Activated CD4-positive, alpha-beta T cell treated with anti-CD3 and anti-CD28 coated beads for 36 hours (primary cell): ENCODE measurements at regions not wholly inside any gene's neighbourhood (a gene's known extent, or its start where the extent isn't known, plus 50 kb on each side); places are given as distances from the start of the nearest gene placed in this dataset.
A peak's percentile ranks its signal among the peaks of the same experiment; 100 is the strongest.
"Not testable (repeated sequence)": the region's sequence is repeated elsewhere in the genome, so short reads cannot be mapped to it uniquely, and the experiment has no call there.

Source experiments
- ATAC-seq: fragments of 200-7000 bp; cut with Tn5 transposase; one replicate; pipeline ENCODE4 v1.10.0; 2021; ENCODE audit warnings: mild to moderate bottlenecking, moderate library complexity
- CTCF ChIA-PET: fragments of 350-600 bp; sonication (Branson Sonifier 250); formaldehyde crosslinking; loops from one replicate; lab custom pipeline; 2021; ENCODE audit warnings: antibody characterized with exemption; lab: Charles Lee
- POLR2A ChIA-PET: fragments of 350-600 bp; sonication (Branson Sonifier 250); formaldehyde crosslinking; loops from one replicate; lab custom pipeline; 2021; ENCODE audit warnings: antibody characterized with exemption, inconsistent platforms; lab: Charles Lee
- DNase-seq: peaks from one replicate; pipeline ENCODE4 v3.0.0-alpha.2; 2020
- H3K27ac Mint-ChIP-seq: one replicate; pipeline ENCODE4 v1.8.0; 2021; ENCODE audit warnings: mixed read lengths
- H3K27me3 Mint-ChIP-seq: one replicate; pipeline ENCODE4 v1.8.0; 2021; ENCODE audit warnings: mixed read lengths
- H3K36me3 Mint-ChIP-seq: one replicate; pipeline ENCODE4 v1.8.0; 2021; ENCODE audit warnings: low read depth, mixed read lengths
- H3K4me1 Mint-ChIP-seq: one replicate; pipeline ENCODE4 v1.8.0; 2021; ENCODE audit warnings: mixed read lengths
- H3K4me3 Mint-ChIP-seq: one replicate; pipeline ENCODE4 v1.8.0; 2021; ENCODE audit warnings: mild to moderate bottlenecking, moderate library complexity, mixed read lengths
- H3K9me3 Mint-ChIP-seq: one replicate; pipeline ENCODE4 v1.8.0; 2021; ENCODE audit warnings: low read depth, mixed read lengths
- intact Hi-C, 2 experiments: fragments of 100-400 bp; cut with DNase I in 1 of 2; cut with micrococcal nuclease in 1 of 2; formaldehyde crosslinking; loops; one replicate each; pipeline versions ENCODE4 v1.14.2 to v1.15.1; 2022 to 2024; cut with DNase I, micrococcal nuclease

DNA sequence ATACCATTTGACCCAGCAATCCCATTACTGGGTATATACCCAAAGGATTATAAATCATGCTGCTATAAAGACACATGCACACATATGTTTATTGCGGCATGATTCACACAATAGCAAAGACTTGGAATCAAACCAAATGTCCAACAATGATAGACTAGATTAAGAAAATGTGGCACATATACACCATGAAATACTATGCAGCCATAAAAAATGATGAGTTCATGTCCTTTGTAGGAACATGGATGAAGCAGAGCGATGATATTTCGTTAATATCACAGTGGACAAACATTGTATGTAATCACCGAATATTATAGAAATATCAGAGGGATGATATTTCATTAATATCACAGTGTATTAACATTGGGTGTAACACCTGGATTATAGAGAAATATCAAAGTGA lies 64.9 kb upstream of the CNIH3 start:
- H3K4me1 Mint-ChIP-seq, H3K27me3 Mint-ChIP-seq, DNase-seq, CTCF ChIA-PET, intact Hi-C loops, H3K36me3 Mint-ChIP-seq, POLR2A ChIA-PET, ATAC-seq, H3K9me3 Mint-ChIP-seq, H3K4me3 Mint-ChIP-seq, H3K27ac Mint-ChIP-seq: not testable (repeated sequence)

- Mint-ChIP-seq H3K27ac (no peak overlapping the region), H3K36me3 (no peaks in the 10 kb centered on the region), H3K9me3 (no peaks in the 10 kb centered on the region), H3K27me3 (no peaks in the 10 kb centered on the region), H3K4me1 (no peaks in the 10 kb centered on the region), H3K4me3 (no peak overlapping the region)
- ATAC-seq (peak; percentile 39), DNase-seq (no peak)
- ChIA-PET CTCF (interaction anchor here (0.6 kb wide), 1 partner anchor 40 kb away, joined by 3 read pairs; no protein-coding TSS in a partner anchor), POLR2A (no interaction called here)
- intact Hi-C loops = no loop called here
These were observed 62.1 kb upstream of the CNIH3 start for GRCh38 chr1:224554056-224554455.

DNA sequence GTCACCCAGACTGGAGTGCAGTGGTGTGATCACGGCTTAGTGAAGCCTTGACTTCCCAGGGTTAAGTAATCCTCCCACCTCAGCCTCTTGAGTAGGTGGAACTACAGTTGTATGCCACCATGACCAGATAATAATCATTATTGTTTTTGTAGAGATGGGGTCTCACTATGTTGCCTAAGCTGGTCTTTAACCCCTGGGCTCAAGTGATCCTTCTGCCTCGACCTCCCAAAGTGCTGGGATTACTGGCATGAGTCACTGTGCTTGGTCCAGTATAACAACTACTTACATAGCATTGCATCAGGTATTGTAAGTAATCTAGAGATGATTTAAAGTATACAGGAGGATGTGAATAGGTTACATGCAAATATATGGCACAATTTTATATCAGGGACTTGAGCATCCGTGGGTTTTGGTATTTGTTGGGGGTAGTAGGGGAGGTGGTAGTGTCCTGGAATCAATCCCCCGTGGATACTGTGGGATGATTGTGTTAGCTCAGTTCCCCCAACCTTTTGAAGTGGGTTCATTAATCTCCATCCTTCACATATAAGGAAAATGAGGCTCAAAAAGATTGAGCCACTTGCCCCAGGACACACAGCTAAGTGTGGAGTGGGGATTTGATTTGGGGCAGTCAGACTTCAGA lies 61.4 kb upstream of the CNIH3 start:
- intact Hi-C loops = no loop called here
- Mint-ChIP-seq H3K36me3 (no peaks in the 10 kb centered on the region), H3K4me1 (no peaks in the 10 kb centered on the region), H3K27me3 (no peaks in the 10 kb centered on the region), H3K4me3 (no peak overlapping the region), H3K9me3 (no peaks in the 10 kb centered on the region), H3K27ac (no peak overlapping the region)
- no peak for DNase-seq
- ChIA-PET CTCF (no interaction called here), POLR2A (no interaction called here)
- peak; percentile 31 for ATAC-seq

DNA sequence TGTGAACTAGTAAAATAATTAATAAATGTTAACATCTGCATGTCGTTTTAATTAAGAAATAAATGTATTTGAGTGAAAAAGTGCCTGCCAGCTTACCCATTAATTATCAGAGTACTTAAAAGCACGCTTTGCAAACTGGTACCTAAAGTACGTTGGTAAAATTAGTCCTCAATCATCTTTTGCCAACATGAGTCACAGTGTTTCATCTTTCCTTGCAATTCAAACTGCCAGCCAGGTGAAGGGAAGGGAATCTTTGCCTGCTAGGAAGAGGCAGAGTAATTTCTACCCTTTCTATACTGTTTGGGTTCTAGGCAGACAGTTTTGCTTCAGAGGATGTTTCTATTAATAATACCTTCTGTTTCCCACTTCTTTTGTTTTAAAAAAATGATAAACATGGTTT lies 57.2 kb upstream of the CNIH3 start:
- ChIA-PET POLR2A (no interaction called here), CTCF (no interaction called here)
- no peaks in the 10 kb centered on the region for H3K36me3 Mint-ChIP-seq
- no peak for DNase-seq
- no peaks in the 10 kb centered on the region for H3K27me3 Mint-ChIP-seq
- H3K27ac Mint-ChIP-seq = no peak overlapping the region
- intact Hi-C loops = no loop called here
- no peak overlapping the region for H3K4me3 Mint-ChIP-seq
- no peaks in the 10 kb centered on the region for H3K9me3 Mint-ChIP-seq
- no peaks in the 10 kb centered on the region for H3K4me1 Mint-ChIP-seq
- no peak for ATAC-seq

DNA sequence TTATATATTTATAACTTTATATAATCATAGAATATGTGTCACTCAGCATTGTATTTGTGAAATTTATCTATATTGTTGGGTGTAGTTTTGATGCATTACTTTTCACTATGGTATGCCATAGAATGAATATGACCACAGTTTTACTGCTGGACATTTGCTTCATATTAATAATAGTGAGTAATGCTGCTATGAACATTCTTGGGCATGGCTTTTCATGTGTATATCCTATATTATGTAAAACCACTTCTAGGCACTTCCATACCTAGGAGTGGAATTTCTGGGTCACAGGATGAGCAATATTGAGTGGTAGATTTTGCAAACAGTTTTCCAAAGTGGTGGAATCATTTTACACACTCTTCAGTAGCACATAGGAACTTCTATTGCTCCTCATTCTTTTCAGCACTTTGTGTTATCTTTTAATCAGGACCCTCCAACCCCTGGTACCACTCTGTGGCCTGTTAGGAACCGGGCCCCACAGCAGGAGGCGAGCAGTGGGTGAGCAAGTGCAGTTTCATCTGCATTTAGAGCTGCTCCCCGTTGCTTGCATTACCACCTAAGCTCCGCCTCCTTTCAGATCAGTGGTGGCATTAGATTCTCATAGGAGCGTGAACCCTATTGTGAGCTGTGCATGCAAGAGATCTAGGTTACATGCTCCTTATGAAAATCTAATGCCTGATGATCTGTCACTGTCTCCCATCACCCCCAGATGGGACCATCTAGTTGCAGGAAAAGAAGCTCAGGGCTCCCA lies 56.0 kb upstream of the CNIH3 start:
- CTCF ChIA-PET = no interaction called here
- ATAC-seq = no peak
- Mint-ChIP-seq H3K27ac (no peak overlapping the region), H3K4me1 (no peaks in the 10 kb centered on the region), H3K27me3 (no peaks in the 10 kb centered on the region), H3K4me3 (no peak overlapping the region), H3K9me3 (no peaks in the 10 kb centered on the region), H3K36me3 (no peaks in the 10 kb centered on the region)
- DNase-seq = no peak
- intact Hi-C loops = no loop called here
- POLR2A ChIA-PET = no interaction called here

- H3K9me3 Mint-ChIP-seq, POLR2A ChIA-PET, intact Hi-C loops, H3K4me3 Mint-ChIP-seq, H3K27me3 Mint-ChIP-seq, H3K4me1 Mint-ChIP-seq, H3K27ac Mint-ChIP-seq, CTCF ChIA-PET, DNase-seq, H3K36me3 Mint-ChIP-seq, ATAC-seq: not testable (repeated sequence)
These were observed 53.2 kb upstream of the CNIH3 start for GRCh38 chr1:224562881-224563280.

DNA sequence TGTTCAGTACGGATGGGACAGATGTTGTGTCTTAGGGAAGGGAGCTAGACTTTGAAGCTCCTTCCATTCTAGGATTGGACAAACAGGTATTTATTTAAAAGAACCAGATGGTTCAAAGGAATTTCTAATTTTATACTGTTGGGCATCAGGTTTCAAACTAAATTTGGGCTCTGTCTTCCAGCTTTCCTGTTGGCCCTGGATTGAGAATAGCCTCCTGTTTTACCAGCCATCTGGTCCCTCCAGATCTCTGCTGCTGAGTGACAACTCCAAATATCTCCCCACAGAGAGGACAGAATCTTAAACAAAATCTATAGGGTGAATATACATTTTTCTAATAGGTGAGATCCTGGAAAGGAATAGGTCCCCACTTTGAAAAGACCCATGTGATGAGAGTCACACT lies 52.5 kb upstream of the CNIH3 start:
- Mint-ChIP-seq H3K4me1 (no peaks in the 10 kb centered on the region), H3K4me3 (no peak overlapping the region), H3K9me3 (no peaks in the 10 kb centered on the region), H3K27ac (no peak overlapping the region), H3K36me3 (no peaks in the 10 kb centered on the region), H3K27me3 (no peaks in the 10 kb centered on the region)
- DNase-seq (no peak), ATAC-seq (no peak)
- ChIA-PET POLR2A (no interaction called here), CTCF (no interaction called here)
- intact Hi-C loops = no loop called here

DNA sequence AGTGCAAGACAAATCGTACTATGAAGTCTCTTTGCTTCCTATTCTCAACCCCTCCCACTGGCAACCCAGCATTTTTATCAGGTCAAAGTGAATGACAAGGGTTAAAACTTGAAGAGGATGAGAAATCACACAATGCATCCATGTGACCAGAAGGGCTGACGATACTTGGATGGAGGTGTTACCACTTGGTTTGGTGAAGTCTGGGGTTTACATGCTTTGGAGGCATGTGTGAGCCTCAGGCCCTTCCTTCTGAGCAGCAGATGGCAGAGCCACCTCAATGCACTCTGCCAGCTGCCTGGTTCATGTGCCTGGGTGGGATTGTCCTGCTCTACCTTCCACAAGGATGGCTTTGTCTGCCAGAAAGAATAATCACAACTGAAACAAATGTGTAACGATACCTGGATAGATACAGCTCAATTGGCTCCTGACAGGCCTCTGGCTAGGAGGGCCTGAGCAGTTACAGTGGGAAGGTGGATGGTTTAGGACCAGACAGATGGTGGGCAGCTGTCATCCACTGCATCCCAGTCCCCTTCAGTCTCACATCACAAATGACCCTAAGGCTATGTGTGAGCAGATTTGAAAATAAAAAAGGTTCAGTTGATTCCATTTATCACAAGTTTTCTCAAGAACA lies 51.5 kb upstream of the CNIH3 start:
- Mint-ChIP-seq H3K27ac (no peak overlapping the region), H3K36me3 (no peaks in the 10 kb centered on the region), H3K4me1 (no peaks in the 10 kb centered on the region), H3K9me3 (no peaks in the 10 kb centered on the region), H3K27me3 (no peaks in the 10 kb centered on the region), H3K4me3 (no peak overlapping the region)
- ChIA-PET CTCF (no interaction called here), POLR2A (no interaction called here)
- intact Hi-C loops = no loop called here
- no peak for ATAC-seq
- DNase-seq = no peak

GRCh38 chr1:224565186-224565585 lies 50.9 kb upstream of the CNIH3 start:
- H3K36me3 Mint-ChIP-seq = no peaks in the 10 kb centered on the region
- CTCF ChIA-PET = no interaction called here

GRCh38 chr1:224565611-224566406 lies 50.3 kb upstream of the CNIH3 start:
- no peak overlapping the region for H3K27ac Mint-ChIP-seq
- no peaks in the 10 kb centered on the region for H3K36me3 Mint-ChIP-seq
- no peaks in the 10 kb centered on the region for H3K4me1 Mint-ChIP-seq
- H3K27me3 Mint-ChIP-seq = no peaks in the 10 kb centered on the region
- ChIA-PET CTCF (no interaction called here), POLR2A (no interaction called here)
- intact Hi-C loops = no loop called here
- no peak for ATAC-seq
- DNase-seq = no peak
- H3K9me3 Mint-ChIP-seq = no peaks in the 10 kb centered on the region
- no peak overlapping the region for H3K4me3 Mint-ChIP-seq

More at GRCh38 chr1:224565186-224565585, 50.9 kb upstream of the CNIH3 start:
- intact Hi-C loops = no loop called here
- ATAC-seq = peak; percentile 42
- Mint-ChIP-seq H3K4me3 (no peak overlapping the region), H3K27ac (no peak overlapping the region), H3K4me1 (no peaks in the 10 kb centered on the region), H3K9me3 (no peaks in the 10 kb centered on the region), H3K27me3 (no peaks in the 10 kb centered on the region)
- DNase-seq = no peak
- POLR2A ChIA-PET = no interaction called here
